ENCODE measurements at regions not wholly inside any gene's neighbourhood (a gene's known extent, or its start where the extent isn't known, plus 50 kb on each side); places are given as distances from the start of the nearest gene placed in this dataset.

GRCh38 chr14:101707068-101707842 is 54.3 kb upstream of the PPP2R5C start:
- Histone ChIP-seq H3K27me3 (replicated peaks in 1 of 7) (peaks cover 0 to 16% (median 0%) of the 10 kb centered on the region in 7 donors), H3K4me1 (peaks cover 19 to 53% (median 31%) of the 10 kb centered on the region in 6 donors), H3K4me3 (peak overlapping the region in 1 of 8 donors; percentile 47), H3K9me3 (no peaks in the 10 kb centered on the region), H3K36me3 (no peaks in the 10 kb centered on the region), H3K27ac (peak overlapping the region; percentile 78 to 91 (median 88))
- no peak for DNase-seq
- intact Hi-C loops (cut with DNase I; ENCODE audit: low total_unique reads): loop anchor here (10.0 kb wide), 1 partner anchor 258 kb away; the partner anchor contains the start of gene DYNC1H1
- WGBS, 5 donors: 23 to 31% (median 29%) methylated on average over 15 to 18 of the region's 18 CpGs
- TF ChIP-seq, protein P1, sequence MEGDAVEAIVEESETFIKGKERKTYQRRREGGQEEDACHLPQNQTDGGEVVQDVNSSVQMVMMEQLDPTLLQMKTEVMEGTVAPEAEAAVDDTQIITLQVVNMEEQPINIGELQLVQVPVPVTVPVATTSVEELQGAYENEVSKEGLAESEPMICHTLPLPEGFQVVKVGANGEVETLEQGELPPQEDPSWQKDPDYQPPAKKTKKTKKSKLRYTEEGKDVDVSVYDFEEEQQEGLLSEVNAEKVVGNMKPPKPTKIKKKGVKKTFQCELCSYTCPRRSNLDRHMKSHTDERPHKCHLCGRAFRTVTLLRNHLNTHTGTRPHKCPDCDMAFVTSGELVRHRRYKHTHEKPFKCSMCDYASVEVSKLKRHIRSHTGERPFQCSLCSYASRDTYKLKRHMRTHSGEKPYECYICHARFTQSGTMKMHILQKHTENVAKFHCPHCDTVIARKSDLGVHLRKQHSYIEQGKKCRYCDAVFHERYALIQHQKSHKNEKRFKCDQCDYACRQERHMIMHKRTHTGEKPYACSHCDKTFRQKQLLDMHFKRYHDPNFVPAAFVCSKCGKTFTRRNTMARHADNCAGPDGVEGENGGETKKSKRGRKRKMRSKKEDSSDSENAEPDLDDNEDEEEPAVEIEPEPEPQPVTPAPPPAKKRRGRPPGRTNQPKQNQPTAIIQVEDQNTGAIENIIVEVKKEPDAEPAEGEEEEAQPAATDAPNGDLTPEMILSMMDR (IDR thresholded peaks at IDR 0.05 in 8 of 11, conservative IDR thresholded peaks at IDR 0.05 in 3 of 11): peak; percentile 89 to 97 (median 95)
- TF ChIP-seq POLR2A (IDR thresholded peaks at IDR 0.05) (no peak), POLR2AphosphoS5 (IDR thresholded peaks at IDR 0.05) (peak in 1 of 3 donors; percentile 78)

DNA sequence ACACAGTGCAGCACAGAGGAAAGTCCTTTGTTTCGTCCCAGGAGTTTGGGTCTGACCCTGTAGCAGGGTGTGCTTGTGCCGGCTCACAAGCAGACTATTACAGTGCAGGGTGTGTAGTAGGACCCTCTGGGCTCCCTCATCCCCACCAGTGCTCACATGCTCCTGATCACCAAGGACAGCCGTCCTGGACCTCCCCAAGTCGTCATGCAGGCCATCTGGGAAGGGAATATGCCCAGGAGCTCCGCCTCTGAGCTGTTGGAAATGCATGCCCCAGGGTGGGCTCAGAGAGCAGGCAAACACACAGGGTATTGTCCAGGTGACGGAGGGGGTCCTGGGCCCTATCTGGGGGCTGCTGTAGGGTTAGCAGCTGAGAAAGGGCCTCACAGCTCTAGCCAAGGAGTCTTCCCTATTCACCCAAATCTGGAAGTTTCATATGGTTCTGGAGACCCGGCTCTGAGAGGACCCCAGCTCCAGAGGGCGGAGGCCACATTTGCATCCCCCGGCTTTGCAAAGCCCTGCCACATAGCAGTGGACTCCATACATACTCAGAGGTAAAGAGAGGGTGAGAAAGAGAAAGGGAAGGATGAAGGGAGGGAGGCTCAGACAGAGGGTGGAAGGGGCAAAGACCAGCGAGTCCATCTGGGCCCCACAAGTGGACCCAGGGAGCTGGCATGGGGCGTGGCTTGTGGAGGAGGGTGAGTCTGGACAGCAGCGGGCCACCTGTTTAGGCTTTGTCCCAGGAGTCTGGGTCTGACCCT is 53.5 kb upstream of the PPP2R5C start:
- H3K4me1 ChIP-seq: peaks cover 19 to 53% (median 31%) of the 10 kb centered on the region in 6 donors
- TF ChIP-seq, protein P1 (IDR thresholded peaks at IDR 0.05 in 8 of 11, conservative IDR thresholded peaks at IDR 0.05 in 3 of 11): no peak
- TF ChIP-seq POLR2A (IDR thresholded peaks at IDR 0.05): no peak
- peak overlapping the region in 1 of 8 donors; percentile 47 for H3K4me3 ChIP-seq
- no peak for DNase-seq
- WGBS, 5 donors: 81 to 88% (median 87%) methylated on average over 10 to 12 of the region's 12 CpGs
- H3K27ac ChIP-seq: peak overlapping the region in 7 of 8 donors; percentile 38 to 91 (median 88)
- peaks cover 0 to 16% (median 0%) of the 10 kb centered on the region in 7 donors for H3K27me3 ChIP-seq (replicated peaks in 1 of 7)
- intact Hi-C loops (cut with DNase I; ENCODE audit: low total_unique reads): loop anchor here (10.0 kb wide), 1 partner anchor 257 kb away; the partner anchor contains the start of gene DYNC1H1
- H3K9me3 ChIP-seq: no peaks in the 10 kb centered on the region
- H3K36me3 ChIP-seq: no peaks in the 10 kb centered on the region

DNA sequence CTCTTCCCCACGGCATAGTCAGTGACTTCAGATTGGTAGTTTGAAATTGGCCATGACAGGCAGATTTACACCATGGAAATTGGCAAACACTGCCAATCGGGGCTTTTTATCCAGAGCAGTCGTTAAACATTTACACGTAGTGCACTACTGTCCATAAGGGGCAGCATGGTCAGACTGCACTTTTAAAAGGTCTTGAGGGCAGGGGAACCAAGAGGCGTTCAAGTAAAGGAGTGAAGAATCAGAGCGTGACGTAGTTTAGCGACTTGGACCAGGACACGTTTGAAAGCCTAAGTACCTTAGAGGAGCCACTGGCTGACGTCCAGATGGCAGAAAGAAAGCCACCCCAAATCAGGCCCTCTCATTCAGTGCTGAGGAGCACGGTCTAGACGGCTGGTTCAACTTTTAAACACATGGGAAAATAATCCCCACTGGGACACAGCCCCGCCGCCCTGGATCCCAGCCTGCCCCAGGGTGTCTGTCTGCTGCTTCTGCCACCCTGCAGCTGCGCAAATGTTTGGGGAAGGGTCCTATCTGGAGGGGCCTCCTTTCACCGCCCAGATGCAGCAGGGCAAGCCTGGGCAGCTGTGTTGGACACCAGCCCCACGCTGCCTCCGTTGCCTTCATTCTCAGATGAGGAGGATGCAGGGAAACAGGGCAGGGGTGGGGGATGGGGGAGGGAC is 52.5 kb upstream of the PPP2R5C start:
- peaks cover 0 to 16% (median 0%) of the 10 kb centered on the region in 7 donors for H3K27me3 ChIP-seq (replicated peaks in 1 of 7)
- peaks cover 0 to under 1% (median 0%) of the 10 kb centered on the region in 8 donors for H3K9me3 ChIP-seq
- no peaks in the 10 kb centered on the region for H3K36me3 ChIP-seq
- H3K4me1 ChIP-seq: peaks cover 19 to 53% (median 31%) of the 10 kb centered on the region in 6 donors
- H3K27ac ChIP-seq: peak overlapping the region in 2 of 8 donors; percentile 23 to 79
- no peak for TF ChIP-seq POLR2AphosphoS5 (IDR thresholded peaks at IDR 0.05)
- no peak for TF ChIP-seq POLR2A (IDR thresholded peaks at IDR 0.05)
- TF ChIP-seq, protein P1 (IDR thresholded peaks at IDR 0.05 in 8 of 11, conservative IDR thresholded peaks at IDR 0.05 in 3 of 11): no peak
- H3K4me3 ChIP-seq: no peak overlapping the region
- WGBS, 5 donors: 87 to 89% (median 89%) methylated on average over 18 of the region's 18 CpGs
- no peak for DNase-seq
- intact Hi-C loops (cut with DNase I; ENCODE audit: low total_unique reads): loop anchor here (10.0 kb wide), 1 partner anchor 256 kb away; the partner anchor contains the start of gene DYNC1H1

Data from spleen (tissue), 11 donors.